GM12875 (cell line): ENCODE measurements at regions not wholly inside any gene's neighbourhood (a gene's known extent, or its start where the extent isn't known, plus 50 kb on each side); places are given as distances from the start of the nearest gene placed in this dataset.

Experiments
- H3K4me3 ChIP-seq: one replicate; pipeline ENCODE4 v1.5.1; 2011; ENCODE audit warnings: low read depth, low read length, control low read depth
- TF ChIP-seq, protein P1 (sequence below): IDR thresholded peaks from 2 replicates; pipeline ENCODE4 v1.5.1; 2011; ENCODE audit warnings: low read depth, mild to moderate bottlenecking, control low read depth, inconsistent platforms, low read length, moderate library complexity, borderline replicate concordance; ENCODE audit not compliant: insufficient read depth

DNA sequence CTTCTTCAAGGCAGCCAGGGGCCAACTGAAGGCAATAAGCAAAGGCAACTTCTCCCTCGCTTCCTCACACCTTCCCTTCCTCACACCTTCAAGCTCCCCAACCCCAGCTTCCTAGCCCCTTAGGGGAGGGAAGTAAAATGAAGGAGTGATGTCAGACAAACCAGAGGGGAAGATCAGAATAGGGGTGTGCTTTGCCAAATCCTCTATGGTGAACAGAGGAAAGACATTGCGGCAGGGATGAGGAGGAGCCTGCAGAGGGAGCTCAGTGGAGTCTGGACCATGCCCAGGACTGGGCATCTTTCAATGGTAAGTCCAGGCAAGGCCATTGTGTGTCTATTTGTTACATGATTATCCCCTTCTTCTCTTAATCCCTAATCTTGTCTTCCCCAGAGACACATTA lies 164.0 kb downstream of the TSHZ3 start:
- no peak overlapping the region for H3K4me3 ChIP-seq
- TF ChIP-seq, protein P1, sequence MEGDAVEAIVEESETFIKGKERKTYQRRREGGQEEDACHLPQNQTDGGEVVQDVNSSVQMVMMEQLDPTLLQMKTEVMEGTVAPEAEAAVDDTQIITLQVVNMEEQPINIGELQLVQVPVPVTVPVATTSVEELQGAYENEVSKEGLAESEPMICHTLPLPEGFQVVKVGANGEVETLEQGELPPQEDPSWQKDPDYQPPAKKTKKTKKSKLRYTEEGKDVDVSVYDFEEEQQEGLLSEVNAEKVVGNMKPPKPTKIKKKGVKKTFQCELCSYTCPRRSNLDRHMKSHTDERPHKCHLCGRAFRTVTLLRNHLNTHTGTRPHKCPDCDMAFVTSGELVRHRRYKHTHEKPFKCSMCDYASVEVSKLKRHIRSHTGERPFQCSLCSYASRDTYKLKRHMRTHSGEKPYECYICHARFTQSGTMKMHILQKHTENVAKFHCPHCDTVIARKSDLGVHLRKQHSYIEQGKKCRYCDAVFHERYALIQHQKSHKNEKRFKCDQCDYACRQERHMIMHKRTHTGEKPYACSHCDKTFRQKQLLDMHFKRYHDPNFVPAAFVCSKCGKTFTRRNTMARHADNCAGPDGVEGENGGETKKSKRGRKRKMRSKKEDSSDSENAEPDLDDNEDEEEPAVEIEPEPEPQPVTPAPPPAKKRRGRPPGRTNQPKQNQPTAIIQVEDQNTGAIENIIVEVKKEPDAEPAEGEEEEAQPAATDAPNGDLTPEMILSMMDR: no peak

DNA sequence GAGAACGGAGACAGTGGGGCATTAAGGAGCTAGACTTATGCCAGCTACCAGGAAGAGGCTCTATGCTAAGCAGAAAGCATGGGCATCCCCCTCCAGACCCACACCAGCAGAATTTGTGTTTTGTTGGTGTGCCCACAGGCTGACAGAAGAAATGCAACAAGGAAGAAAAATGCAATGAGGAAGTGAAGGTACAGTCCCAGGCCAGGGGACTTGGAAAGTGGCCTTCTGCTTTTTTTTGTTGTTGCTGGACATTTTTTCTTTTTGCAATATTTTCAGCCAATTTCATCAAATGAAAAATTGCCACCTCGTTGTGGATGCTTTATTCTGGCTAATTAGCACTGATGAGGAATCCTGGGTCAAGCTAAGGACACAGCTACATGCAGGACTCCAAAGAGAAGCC lies 167.7 kb downstream of the TSHZ3 start:
- TF ChIP-seq, protein P1: no peak
- no peak overlapping the region for H3K4me3 ChIP-seq

DNA sequence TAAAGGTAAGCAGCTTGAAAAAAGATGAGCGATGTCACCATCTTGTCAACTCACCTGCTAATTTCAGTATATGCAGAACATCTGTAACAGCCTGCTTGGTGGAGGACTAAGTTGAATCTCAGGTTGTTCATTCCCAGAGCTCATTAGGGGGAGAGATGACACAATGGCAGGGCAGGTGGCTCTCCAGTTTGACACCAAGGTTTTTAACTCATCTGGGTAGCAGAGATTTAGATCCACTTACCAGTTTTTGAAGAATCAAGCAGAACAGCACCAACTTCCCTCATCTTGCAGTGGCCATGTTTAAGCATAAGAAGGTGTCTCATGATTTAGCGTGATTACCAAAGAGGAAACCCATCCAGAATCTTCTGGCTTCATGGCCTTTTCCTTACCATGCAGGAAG lies 168.3 kb downstream of the TSHZ3 start:
- TF ChIP-seq, protein P1: no peak
- no peak overlapping the region for H3K4me3 ChIP-seq

DNA sequence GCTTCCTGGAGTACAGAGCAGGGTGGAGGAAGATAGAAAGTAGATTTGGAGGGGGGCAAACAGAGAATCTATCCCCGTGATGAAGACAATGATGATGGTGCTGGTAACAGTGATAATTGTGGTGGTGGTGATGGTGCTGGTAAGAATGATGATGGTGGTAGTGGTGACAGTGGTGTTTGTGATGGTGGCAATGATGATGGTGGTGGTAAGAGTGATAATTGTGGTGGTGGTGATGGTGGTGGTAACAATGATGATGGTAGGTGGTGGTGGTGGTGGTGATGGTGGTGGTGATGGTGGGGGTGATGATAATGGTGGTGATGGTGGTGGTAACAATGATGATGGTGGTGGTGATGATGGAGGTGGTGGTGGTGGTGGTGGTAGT lies 169.8 kb downstream of the TSHZ3 start:
- H3K4me3 ChIP-seq: no peak overlapping the region
- TF ChIP-seq, protein P1: no peak

DNA sequence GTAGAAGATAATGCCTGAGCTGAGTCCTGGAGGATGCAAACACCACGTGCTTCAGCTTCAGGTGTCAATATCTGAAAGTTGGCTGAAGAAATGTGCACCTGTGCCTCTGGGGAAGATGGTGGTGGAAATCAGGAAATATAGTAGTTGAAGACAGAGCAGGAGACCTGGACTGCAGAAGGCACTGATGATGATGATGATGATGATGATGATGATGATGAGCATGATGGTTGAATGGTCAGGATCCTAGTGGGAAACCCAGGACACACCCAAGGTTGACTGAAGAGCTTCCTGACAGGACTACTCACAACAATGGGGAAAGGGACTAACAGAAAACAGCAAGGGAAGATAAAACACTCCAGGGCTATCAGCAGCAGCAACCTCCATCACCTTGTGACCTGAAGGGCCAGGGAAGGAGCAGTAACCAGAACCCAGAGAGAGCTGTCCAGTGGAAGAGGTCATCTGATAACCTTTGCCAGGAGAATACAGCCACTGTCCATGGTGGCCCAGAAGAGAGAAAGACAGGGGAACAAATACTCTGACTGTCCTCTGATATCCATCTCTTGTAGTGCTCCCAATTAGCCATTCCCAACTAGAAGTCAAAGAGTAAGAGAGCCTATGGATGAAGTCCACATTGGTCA lies 170.3 kb downstream of the TSHZ3 start:
- TF ChIP-seq, protein P1: no peak
- no peak overlapping the region for H3K4me3 ChIP-seq

DNA sequence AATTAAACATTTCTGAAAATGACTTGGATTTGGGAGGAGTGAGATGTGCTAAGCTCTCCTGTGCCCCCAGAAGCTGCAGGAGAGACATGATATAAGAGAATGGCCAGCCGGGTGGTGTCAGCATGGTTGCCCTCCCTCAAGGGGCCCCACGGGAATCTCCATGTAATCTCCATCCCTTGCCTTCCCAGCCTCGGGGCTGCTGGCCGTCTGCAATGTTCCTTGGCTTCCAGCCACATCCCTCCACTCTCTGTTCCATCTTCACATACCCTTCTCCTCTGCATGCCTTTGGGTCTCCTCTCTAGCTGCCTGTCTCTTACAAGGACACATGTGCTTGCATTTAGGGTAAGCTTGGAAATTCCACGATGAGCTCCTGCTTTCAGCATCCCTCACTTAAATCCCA lies 172.0 kb downstream of the TSHZ3 start:
- TF ChIP-seq, protein P1: no peak
- no peak overlapping the region for H3K4me3 ChIP-seq

DNA sequence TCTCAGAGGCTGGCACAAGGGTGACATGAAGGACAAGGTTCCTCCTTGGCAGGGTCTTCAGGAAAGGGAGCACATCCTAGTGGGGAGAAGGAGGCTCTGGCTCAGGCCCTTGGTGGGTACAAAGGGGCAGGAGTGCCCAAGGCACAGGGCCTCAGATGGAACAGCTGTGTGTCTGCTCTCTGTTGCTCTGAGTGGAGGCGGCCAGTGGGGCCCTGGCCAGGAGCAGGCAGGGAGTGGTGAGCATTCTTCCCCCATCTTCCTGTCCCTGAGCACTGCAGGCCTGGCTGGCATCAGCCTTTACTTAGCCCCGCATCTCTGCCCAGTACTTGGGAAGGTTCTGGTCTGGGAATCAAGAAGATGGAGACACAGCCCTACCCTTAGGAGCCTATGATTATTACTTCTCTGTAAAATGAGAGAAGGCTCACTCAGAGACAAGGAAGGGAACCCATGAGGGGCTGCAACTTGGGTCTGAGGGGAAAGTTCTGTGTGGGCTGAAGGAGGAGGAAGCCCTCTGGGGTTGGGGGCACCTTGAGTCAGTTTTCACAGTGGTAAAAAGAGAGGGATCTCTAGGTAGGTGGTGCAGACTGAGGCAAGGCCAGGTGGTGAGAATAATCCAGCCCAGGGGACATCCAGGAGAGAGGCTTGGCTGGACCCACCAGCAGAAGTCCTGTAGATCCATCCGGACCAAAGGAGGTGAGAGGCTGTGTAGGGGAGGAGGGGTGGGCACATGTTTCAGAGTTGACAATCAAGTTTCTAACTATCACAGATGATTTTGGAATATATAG lies 173.5 kb downstream of the TSHZ3 start:
- TF ChIP-seq, protein P1: no peak

More for the DNA sequence above, 173.5 kb downstream of the TSHZ3 start:
- no peak overlapping the region for H3K4me3 ChIP-seq
